ENCODE measurements at regions not wholly inside any gene's neighbourhood (a gene's known extent, or its start where the extent isn't known, plus 50 kb on each side); places are given as distances from the start of the nearest gene placed in this dataset.

DNA sequence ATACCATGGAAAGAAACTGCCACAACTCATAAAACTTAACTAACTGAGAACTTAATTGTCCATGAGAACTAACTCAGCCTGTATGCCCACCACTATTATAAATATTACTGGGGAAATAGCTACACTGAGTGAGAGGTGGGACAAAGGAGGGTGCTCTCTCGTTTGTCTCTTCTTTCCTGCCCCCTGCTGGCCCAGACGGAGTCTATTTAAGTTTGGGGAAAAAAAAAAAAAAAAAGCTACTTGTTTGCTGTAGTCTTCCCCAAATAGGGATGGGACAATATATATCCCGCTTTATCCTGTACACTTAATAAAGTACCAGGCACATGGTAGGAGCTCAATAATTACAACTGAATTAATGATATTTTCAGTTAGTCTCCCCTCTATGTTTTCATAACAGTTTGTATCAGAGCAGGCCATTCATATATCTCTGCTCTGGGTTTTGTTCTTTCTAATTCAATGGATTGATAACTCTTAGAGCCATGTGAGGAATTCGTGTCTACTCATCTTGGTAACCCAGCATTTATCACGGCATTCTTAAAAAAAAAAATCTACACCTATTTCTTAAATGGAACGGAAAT is 647.6 kb upstream of the PKDCC start:
- no peak for DNase-seq (ENCODE audit: low spot score)

DNA sequence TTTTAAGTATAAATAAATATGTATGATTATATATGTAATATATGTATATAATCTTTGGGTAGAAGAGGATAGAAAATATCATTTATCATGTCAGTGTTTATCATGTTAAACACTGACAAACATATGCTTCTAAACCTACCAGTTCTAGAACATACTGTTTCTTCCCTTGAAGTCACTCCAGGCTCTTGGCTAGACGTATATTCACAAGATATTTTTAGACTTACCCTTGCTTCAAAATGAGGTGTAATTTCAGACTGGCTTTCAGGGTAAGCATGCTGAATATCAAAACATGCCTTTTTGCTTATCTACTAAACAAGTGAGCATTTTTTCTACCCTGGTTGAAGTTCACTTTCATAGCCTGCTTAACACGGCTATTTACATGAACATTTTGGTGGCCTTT is 642.4 kb upstream of the PKDCC start:
- DNase-seq (ENCODE audit: low spot score) = no peak

DNA sequence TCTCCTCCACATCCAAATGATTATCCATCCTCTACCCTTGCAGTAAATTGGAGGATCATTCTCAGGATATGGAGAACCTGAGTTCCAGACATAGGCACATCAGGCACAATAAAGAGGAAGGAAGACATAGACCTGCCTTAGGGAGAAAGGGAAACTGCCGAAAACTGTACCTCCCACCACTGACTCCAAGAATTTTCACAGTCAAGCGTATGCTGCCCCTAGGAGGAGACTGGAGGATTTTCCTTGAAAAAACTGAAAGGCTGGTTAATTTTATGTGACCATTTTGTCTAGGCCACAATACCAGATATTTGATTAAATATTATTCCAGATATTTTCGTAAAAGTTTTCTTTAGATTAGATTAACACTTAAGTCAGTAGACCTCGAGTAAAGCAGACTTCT is 638.5 kb upstream of the PKDCC start:
- DNase-seq (ENCODE audit: low spot score) = no peak

DNA sequence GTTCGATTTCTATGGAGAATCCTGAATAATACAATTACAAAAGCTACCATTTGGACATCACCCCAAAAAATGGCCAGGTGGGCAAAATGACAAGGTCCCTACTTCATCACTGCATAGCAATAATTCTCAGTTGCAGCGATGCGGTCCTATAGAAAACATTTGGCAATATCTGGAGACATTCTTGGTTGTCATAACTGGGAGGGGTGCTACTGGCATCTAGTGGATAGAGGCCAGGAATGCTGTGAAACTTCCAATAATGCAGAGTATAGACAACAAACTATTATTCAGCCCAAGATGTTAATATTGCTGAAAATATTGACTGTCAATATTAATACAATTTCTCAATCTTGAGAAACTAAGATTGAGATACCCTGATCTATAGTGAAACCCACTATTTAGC is 637.8 kb upstream of the PKDCC start:
- DNase-seq (ENCODE audit: low spot score) = no peak

DNA sequence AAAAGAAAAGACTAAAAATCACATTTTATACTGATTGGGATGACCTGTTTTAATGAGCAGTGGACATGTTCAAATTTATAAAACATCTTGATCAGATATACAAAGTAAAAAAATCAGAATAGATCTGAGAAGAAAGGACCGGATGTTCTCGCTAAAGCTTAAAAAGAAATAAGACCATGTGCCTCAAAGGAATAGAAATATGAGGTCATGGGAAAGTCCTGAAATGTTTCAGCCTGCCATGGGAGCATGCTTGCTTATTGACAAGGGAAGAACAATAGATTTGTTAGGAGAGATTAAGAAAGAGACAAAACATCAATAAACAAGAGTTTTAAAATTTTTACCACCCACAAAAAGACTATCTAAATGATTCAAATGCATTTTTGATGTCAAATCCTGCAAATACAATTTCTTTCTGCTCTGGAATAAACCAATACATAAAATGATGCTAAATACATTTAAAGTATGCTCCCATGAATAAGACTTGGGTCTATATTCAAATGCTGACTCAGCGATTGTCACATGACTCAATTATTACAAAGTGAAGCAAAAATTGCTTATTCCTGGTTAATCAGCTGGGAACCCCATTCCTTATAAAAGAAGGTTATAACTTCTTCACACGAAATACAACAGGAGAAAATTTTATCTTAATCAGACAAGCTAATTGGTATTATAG is 633.9 kb upstream of the PKDCC start:
- no peak for DNase-seq (ENCODE audit: low spot score)

DNA sequence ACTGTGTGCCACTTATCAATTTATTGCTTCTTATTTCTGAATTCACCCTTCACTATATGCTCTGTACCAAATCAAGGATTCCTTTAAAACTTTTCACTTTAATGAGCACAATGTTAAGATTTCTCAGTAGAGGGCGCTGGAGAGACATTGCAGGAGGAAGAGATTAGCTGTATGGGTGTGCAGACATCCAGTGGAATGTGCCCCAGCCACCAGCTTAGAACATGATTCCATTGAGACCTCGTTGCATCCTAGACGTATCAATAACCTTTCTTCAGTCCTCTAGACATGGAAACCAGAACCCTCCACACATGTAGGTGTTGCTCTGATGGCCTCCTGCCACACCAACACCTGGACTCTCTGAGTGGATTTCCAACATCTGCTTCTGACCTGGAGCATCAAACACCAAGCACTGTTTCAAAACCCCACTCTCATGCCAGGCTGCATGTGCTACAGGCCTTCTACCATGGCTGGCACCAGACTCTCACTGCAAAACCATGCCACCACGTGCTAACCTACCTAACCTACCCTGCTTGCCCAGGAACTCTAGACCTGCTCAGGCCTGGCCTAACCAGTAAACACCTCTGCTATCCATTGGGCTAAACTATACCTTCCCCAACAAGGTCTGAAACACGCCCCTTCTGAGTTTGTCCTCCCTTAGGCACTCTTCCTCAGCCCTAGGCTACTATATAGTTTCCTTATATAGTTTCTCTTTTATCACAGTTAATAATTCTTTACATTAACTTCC is 633.2 kb upstream of the PKDCC start:
- no peak for DNase-seq (ENCODE audit: low spot score)

DNA sequence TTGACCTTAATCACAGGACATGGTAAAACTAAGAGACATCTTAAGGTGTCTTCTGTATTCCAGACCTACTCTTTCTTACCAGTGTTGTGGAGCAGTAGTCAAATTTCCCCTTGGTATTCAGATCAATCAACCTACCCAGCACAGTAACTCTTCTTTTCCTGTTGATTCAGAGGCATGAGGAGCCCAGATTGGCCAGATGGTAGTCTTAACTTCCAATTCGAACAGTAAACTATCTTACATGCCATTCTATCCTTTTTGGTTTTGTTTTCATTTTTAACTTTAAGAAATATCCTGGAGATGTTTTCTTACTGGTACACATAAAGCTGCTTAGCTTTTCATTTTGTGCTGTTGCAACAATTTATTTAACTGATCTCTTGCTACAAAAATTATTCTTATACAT is 630.3 kb upstream of the PKDCC start:
- no peak for DNase-seq (ENCODE audit: low spot score)

DNA sequence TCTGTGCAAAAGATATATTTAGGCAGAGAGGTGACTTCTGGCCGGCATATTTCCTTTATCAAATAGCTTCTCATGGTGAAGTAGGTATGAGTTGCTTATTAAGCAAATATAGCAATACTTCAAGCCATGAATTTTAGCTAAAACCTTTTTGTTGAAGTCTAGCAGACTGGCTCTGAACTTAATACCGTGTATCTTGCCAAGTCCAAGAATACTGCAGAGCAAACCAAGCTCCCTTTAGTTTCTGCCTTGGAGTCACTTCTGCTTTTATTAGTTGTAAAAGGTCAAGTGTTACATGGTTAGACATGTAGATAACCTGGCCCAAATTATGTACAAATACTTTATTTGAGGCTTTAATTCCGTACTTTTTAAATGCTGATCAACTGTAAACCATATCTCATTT is 627.6 kb upstream of the PKDCC start:
- no peak for DNase-seq (ENCODE audit: low spot score)

DNA sequence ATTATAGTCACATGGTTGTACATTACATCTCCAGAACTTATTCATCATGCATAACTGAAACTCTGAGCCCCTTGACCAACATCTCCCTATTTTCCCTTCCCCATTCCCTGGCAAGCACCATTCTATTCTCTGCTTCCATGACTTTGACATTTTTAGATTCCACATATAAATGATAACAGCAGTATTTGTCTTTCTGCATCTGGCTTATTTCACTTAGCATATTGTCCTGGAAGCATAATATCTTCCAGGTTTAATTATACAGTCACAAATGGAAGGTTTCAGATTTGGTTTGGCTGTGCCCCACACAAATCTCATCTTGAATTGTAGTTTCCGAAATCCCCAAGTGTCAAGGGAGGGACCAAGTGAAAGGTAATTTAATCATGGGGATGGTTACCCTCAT is 626.9 kb upstream of the PKDCC start:
- DNase-seq (ENCODE audit: low spot score) = no peak

DNA sequence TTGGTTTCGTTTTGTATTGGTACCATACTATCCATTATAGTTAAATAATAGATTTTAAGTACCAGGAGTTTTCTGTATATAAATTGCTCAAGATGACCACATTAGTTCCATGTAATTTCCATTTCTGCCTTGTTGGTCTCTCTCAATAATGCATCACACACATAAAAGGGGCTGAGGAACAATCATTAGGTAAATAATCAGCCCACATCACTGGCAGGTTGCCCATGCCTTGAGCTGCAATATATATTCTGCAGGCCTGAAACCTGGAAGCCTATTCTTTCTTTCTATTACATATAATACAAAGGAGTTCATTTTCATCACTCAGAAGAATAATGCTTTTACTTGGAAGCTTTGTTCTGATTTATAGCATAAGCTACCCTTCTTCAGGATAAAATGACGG is 616.1 kb upstream of the PKDCC start:
- no peak for DNase-seq (ENCODE audit: low spot score)

DNA sequence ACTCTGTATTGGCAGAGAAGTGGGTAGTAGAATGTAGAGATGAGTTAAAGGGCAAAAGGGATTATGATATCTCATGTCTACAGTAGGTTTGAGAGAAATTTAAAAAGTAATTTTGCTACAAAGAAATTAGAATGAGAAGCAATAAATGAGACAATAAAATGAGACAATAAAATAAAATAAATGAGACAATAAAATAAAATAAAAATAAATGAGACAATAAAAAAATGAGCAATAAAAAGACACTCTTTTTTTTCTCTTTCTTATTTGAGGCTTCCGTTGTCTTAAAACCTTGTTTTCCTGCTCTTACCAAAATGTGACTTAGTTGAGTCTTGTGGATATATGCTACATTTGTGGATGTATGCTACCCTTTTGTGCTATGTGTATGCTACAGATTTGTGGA is 615.4 kb upstream of the PKDCC start:
- no peak for DNase-seq (ENCODE audit: low spot score)

DNA sequence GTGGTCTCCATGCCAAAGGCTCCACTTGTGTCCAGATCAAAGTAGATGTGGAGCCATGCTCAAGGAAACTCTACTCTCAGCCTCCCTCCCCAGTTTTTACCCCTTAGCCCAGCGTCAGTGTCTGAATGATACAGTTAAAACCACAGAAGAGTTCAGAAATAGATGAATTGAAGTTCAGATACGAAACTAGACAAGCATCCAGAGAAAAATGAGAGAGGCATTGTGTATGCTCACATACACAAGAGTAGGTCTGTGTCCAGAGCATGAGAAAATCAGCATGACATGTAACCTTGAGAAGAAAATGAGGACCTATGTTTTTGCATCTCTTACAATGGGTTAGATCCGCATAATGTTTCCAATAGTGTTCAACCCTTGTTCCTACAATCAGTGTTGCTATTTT is 612.8 kb upstream of the PKDCC start:
- DNase-seq (ENCODE audit: low spot score) = no peak

DNA sequence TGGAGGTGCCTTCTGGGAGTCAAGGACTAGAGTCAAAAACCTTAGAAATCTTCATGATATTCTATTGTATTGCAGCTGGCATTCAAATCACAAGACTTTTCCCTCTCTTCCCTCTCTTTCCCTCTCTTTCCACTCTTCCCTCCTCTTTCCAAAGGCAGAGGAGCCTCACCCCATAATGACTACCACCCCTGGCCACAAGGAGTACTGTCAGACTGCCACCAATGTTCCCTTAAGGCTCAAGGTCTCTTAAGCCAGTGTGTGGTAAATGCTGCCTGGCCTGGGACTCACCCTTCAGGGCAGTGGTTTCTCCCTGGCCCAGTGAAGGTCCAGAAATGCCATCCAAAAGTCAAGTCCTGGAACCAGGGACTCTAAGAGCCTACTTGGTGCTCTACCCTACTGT is 605.9 kb upstream of the PKDCC start:
- DNase-seq (ENCODE audit: low spot score) = no peak

DNA sequence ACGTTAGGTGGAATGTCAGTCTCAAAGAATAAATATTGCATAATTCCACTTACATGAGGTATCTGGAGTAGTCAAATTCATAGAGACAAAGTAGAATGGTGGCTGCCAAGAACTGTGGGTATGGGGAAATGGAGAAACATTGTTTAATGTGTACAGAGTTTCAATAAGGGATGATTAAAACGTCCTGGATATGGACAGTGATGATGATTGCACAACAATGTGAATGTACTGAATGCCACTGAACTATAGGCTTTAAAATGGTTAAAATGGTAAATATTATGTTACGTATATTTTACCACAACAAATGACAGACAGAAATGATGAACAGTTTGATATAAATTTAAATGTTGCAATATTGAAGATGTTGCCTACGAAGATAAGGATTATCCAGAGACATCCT is 602.0 kb upstream of the PKDCC start:
- no peak for DNase-seq (ENCODE audit: low spot score)

DNA sequence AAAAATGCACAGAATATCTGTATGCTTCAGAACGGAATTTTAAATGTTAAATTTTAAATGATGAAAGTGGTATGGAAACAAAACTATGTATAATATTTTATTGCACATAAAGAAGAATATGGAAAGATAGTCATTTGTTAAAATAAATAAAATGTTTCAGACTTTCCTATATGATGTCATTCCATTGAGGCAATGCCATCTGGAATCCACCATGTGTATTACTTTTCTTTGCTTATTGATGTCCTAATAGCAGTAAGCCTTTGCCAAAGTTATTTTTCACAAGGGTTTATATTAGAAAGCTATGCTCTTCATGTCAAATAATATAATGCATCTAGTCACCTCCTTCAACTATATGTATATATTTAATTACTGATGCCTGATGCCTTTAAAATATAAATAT is 601.6 kb upstream of the PKDCC start:
- no peak for DNase-seq (ENCODE audit: low spot score)

DNA sequence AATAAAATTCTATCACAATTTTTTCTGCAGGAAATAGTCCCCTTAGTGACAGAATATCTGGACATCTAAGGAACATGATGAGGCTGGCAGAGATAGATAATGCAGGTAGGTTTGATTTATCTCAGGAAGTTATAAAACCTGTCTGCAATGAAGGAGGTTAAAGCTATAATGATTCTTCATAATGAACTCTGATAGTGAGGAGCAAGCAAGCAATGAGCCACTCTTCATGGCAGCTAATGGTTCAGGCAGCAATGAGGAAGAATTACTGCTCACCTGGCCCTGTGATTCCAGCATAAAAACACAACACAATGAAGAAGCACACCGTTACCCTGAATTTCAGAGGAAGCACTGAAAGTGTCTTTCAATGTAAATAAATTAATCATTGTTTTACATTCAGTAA is 599.6 kb upstream of the PKDCC start:
- DNase-seq (ENCODE audit: low spot score) = no peak

DNA sequence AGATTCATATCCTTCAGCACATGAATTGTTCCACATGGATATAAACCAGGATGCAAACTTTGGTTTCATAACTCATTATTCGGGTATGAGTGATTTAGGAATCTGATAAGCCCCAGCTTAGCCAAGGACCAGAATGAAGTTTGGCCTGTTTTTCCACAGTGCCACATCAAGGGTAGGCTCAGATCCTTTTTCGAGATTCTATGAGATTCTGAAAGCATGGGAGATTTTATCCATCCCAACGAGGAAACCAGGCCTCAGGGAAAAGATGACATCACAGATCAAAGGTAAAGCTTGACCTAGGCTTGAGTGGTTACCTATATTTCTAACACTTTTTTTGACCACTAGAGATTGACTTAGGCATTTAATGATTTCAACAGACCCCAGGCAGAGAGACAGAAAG is 590.8 kb upstream of the PKDCC start:
- no peak for DNase-seq (ENCODE audit: low spot score)

DNA sequence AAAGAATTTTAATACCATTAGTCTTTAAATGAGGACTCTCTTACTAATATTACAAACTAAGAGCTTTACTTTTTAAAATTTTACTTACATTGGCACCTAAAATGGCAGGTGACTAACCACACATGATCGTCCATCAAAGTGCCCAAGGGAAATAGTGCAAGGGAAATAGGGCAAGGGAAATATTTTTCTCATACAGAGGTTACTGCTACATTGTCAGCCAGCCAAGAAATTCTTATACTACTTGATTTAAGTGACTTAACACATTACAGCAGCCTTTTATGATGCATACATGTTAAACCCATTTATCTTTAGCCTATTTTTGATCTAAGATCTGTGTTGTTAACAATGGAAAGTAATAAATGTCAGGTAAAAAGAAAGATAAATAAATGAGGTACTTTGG is 587.2 kb upstream of the PKDCC start:
- no peak for DNase-seq (ENCODE audit: low spot score)

DNA sequence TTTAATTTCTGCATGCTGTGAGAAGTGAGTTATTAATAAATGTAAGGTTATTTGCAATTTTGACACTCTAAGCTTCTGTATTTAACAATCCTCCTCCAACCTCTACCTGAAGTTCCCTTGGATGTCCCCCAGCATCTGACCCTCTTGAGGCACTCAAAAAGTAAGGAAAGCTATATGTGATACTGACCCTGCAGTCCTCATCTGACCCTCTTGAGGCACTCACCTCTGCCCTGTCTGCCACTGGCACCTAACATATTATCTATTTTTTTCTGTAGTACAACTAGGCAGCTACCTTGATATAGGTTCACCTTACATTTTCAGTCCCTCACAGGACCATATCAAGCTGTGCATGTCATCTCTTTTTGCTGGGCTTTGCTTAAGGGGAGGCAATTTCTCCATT is 583.4 kb upstream of the PKDCC start:
- DNase-seq (ENCODE audit: low spot score) = no peak

DNA sequence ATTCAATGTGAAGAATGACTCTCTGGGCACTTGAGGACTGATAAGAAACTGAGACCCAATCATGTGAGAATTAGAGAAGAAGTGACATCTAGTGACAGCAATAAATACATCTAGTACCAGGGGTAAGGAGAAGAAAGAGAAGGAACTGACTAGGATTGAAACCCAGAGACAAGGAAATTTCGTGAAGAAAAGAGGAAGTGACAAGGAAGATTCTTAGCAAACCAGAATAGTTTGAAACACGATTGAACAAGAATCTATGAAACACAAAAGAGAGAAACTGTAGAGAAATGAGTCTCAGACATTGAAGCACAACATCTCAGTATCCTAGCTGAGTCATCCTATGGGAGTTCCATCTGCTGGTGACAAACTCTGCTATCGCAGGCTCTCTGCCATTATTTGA is 571.9 kb upstream of the PKDCC start:
- peak; percentile 1 for DNase-seq (ENCODE audit: low spot score)

DNA sequence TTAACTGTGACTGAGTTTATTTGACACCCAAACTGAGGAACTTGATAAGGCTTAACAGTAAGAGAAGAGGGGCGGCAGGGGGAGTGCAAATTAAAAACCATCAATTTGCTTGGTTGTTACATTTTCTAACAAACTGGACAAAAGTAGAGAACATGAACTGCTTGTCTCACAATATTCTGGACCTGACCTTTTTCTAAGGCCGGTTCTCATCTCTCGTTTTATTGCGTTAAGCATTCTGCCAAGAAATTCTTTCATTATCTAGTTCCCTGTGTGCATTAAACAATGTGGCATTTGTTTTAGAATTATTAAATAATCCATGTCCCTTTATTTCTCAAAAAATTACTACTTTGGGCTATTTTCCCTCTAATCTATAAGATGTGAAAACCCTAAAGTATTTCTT is 565.2 kb upstream of the PKDCC start:
- DNase-seq (ENCODE audit: low spot score) = no peak

DNA sequence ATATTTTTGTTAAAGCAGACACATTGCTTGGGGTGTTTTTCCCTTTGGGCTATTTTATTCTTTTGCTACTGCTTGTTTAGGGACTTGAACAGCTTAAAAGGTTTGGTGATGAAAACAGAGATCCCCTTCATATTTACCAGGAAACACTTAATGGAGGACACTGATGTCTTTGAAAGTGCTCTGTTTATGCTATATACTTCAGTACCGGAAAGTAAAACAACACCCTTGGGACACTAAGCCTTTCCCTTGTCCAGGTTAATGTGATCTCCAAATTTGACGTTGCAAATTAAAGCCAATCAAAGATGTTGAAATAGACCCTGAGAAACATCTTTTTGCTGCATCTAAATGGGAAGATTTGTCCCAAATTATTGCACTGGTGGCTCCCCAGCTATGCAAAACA is 564.6 kb upstream of the PKDCC start:
- no peak for DNase-seq (ENCODE audit: low spot score)

DNA sequence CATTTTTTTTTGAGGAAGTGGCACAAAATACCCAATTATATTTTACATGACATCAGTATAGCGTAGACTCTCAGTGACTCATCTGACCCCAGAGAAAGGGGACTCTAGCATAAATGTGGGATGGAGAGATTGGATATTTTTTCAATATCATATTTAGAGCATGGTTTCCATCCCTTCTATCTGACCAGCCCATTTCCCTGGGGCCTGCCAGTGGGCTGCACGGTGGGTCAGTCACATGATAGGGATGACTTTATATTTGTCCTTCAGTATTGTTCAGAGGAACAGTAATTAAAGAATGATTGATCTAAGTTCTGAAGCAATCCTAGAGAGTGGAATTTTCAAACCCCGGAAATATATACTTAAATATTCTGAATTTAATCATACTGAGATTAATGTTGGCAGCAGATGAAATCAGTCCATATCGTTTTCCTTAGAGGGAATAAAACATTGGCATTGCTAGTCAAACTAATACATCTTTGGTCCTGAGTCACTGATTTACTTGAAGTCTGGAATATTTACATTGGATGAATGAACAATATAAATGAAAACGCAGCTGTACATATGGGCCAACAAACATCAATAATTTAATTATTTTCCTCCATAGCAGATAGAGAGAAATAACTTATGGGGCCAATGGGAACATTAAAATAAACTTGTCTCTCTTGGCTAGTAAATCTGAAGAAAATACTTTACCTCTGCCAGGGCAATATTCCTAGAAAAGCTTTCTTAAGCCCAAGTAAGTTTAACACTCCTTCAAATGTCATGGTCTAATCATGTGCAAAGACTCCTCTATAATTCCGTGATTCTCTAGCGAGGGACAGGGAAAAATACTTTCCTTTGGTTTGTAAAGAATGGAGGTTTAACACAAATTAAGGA is 563.6 kb upstream of the PKDCC start:
- no peak for DNase-seq (ENCODE audit: low spot score)

All from putamen (tissue), 1 donor.